ENCODE measurements at regions not wholly inside any gene's neighbourhood (a gene's known extent, or its start where the extent isn't known, plus 50 kb on each side); places are given as distances from the start of the nearest gene placed in this dataset.

- Histone ChIP-seq H3K27ac (no peak overlapping the region), H3K36me3 (no peaks in the 10 kb centered on the region), H3K9me3 (no peaks in the 10 kb centered on the region), H3K4me1 (no peaks in the 10 kb centered on the region), H3K4me3 (no peak overlapping the region), H3K27me3 (no peaks in the 10 kb centered on the region)
- intact Hi-C loops (cut with DNase I), result no loop called here
- TF ChIP-seq POLR2A (IDR thresholded peaks at IDR 0.05), result no peak
- TF ChIP-seq, protein P1, sequence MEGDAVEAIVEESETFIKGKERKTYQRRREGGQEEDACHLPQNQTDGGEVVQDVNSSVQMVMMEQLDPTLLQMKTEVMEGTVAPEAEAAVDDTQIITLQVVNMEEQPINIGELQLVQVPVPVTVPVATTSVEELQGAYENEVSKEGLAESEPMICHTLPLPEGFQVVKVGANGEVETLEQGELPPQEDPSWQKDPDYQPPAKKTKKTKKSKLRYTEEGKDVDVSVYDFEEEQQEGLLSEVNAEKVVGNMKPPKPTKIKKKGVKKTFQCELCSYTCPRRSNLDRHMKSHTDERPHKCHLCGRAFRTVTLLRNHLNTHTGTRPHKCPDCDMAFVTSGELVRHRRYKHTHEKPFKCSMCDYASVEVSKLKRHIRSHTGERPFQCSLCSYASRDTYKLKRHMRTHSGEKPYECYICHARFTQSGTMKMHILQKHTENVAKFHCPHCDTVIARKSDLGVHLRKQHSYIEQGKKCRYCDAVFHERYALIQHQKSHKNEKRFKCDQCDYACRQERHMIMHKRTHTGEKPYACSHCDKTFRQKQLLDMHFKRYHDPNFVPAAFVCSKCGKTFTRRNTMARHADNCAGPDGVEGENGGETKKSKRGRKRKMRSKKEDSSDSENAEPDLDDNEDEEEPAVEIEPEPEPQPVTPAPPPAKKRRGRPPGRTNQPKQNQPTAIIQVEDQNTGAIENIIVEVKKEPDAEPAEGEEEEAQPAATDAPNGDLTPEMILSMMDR (IDR thresholded peaks at IDR 0.05), result no peak
- DNase-seq (no peak), ATAC-seq (no peak)
- WGBS (ENCODE audit: insufficient coverage, low coverage, low lambda C conversion rate, missing lambda C conversion rate), result 40% methylated on average over 1 of the region's 5 CpGs
These were observed 328.4 kb downstream of the DYSF start for GRCh38 chr2:71781695-71782228.

GRCh38 chr2:71780162-71780561 is 326.8 kb downstream of the DYSF start:
- Histone ChIP-seq H3K4me3 (no peak overlapping the region), H3K4me1 (no peaks in the 10 kb centered on the region), H3K9me3 (no peaks in the 10 kb centered on the region), H3K36me3 (no peaks in the 10 kb centered on the region), H3K27me3 (no peaks in the 10 kb centered on the region), H3K27ac (no peak overlapping the region)
- WGBS (ENCODE audit: insufficient coverage, low coverage, low lambda C conversion rate, missing lambda C conversion rate), result 62% methylated on average over 3 of the region's 7 CpGs
- no peak for DNase-seq
- intact Hi-C loops (cut with DNase I), result no loop called here
- ATAC-seq, result no peak
- TF ChIP-seq, protein P1 (IDR thresholded peaks at IDR 0.05), result no peak
- TF ChIP-seq POLR2A (IDR thresholded peaks at IDR 0.05), result no peak

DNA sequence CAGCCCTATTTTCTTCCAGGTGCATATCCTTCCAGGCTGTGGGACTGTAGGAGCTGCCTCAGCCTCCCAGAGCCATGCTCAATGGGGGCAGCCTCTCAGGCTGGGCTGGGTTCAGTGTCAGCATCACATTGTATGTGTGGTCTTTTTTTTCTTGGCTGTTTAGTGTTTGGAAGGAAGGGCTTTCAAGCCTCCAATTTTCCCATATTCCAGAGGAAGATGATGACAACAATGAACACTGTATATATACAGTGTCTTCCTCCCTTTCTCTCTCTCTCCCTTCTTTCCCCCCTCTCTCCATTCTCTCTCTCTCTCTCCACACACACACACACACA is 326.4 kb downstream of the DYSF start:
- H3K4me3 ChIP-seq, result no peak overlapping the region
- intact Hi-C loops (cut with DNase I), result no loop called here
- ATAC-seq (no peak), DNase-seq (no peak)
- no peak overlapping the region for H3K27ac ChIP-seq
- no peaks in the 10 kb centered on the region for H3K27me3 ChIP-seq
- H3K36me3 ChIP-seq, result no peaks in the 10 kb centered on the region
- TF ChIP-seq POLR2A (IDR thresholded peaks at IDR 0.05), result no peak
- TF ChIP-seq, protein P1 (IDR thresholded peaks at IDR 0.05), result no peak
- no peaks in the 10 kb centered on the region for H3K9me3 ChIP-seq
- no peaks in the 10 kb centered on the region for H3K4me1 ChIP-seq

- TF ChIP-seq, protein P1 (IDR thresholded peaks at IDR 0.05), result peak in 1 of 4 donors; percentile 18
- TF ChIP-seq POLR2A (IDR thresholded peaks at IDR 0.05), result no peak
- Histone ChIP-seq H3K9me3 (no peaks in the 10 kb centered on the region), H3K27ac (no peak overlapping the region), H3K36me3 (no peaks in the 10 kb centered on the region), H3K4me3 (no peak overlapping the region), H3K27me3 (no peaks in the 10 kb centered on the region), H3K4me1 (no peaks in the 10 kb centered on the region)
- intact Hi-C loops (cut with DNase I), result no loop called here
- 72% methylated on average over 7 of the region's 8 CpGs for WGBS (ENCODE audit: insufficient coverage, low coverage, low lambda C conversion rate, missing lambda C conversion rate)
- DNase-seq (no peak), ATAC-seq (peak in 1 of 4 donors; percentile 54)
These were observed 325.8 kb downstream of the DYSF start for GRCh38 chr2:71778936-71779773.
